ENCODE measurements at regions not wholly inside any gene's neighbourhood (a gene's known extent, or its start where the extent isn't known, plus 50 kb on each side); places are given as distances from the start of the nearest gene placed in this dataset.

GRCh38 chr2:240214790-240215675 lies 74.6 kb upstream of the OTOS start:
- no peak overlapping the region for H3K4me2 ChIP-seq
- peaks cover 15% of the 10 kb centered on the region for H3K27me3 Mint-ChIP-seq (ENCODE audit: insufficient read depth, low read depth)
- peaks cover 12% of the 10 kb centered on the region for H3K4me1 Mint-ChIP-seq
- no peaks in the 10 kb centered on the region for H3K9me3 ChIP-seq (ENCODE audit: low read depth)
- no peaks in the 10 kb centered on the region for H3K9me3 Mint-ChIP-seq
- H3K79me2 ChIP-seq (ENCODE audit: low read depth) = no peaks in the 10 kb centered on the region
- H3K4me1 ChIP-seq = no peaks in the 10 kb centered on the region
- H4K20me1 ChIP-seq (ENCODE audit: low read depth) = no peaks in the 10 kb centered on the region
- no peaks in the 10 kb centered on the region for H3K27me3 ChIP-seq
- no peak overlapping the region for H3K27ac Mint-ChIP-seq
- H3K4me3 Mint-ChIP-seq = no peak overlapping the region
- no peak for DNase-seq (ENCODE audit: low spot score)
- no peaks in the 10 kb centered on the region for H3F3A ChIP-seq (ENCODE audit: low read depth)
- no peak for TF ChIP-seq CTCF (IDR thresholded peaks at IDR 0.05)
- TF ChIP-seq EZH2phosphoT487 (IDR thresholded peaks at IDR 0.05) = no peak
- TF ChIP-seq EZH2 (IDR thresholded peaks at IDR 0.05) = no peak
- H3K36me3 ChIP-seq = no peaks in the 10 kb centered on the region
- no peaks in the 10 kb centered on the region for H3K36me3 Mint-ChIP-seq
- no peak overlapping the region for H3K9ac ChIP-seq
- H2AFZ ChIP-seq (replicated peaks) = peak overlapping the region; percentile 37
- H3K27ac ChIP-seq = no peak overlapping the region
- no peak overlapping the region for H3K4me3 ChIP-seq

- no peaks in the 10 kb centered on the region for H3K36me3 ChIP-seq
Measured at GRCh38 chr2:240215676-240216051, 75.2 kb upstream of the OTOS start.

GRCh38 chr2:240216167-240216566 lies 75.7 kb upstream of the OTOS start:
- H3F3A ChIP-seq (ENCODE audit: low read depth) = no peaks in the 10 kb centered on the region
- DNase-seq (ENCODE audit: low spot score) = no peak
- Mint-ChIP-seq H3K9me3 (no peaks in the 10 kb centered on the region), H3K27me3 (ENCODE audit: insufficient read depth, low read depth) (peaks cover 14% of the 10 kb centered on the region), H3K4me3 (no peak overlapping the region), H3K27ac (no peak overlapping the region), H3K36me3 (no peaks in the 10 kb centered on the region), H3K4me1 (peaks cover 12% of the 10 kb centered on the region)
- no peaks in the 10 kb centered on the region for H3K27me3 ChIP-seq
- H3K79me2 ChIP-seq (ENCODE audit: low read depth) = no peaks in the 10 kb centered on the region
- no peaks in the 10 kb centered on the region for H4K20me1 ChIP-seq (ENCODE audit: low read depth)
- TF ChIP-seq EZH2 (IDR thresholded peaks at IDR 0.05) (no peak), CTCF (IDR thresholded peaks at IDR 0.05) (no peak), EZH2phosphoT487 (IDR thresholded peaks at IDR 0.05) (no peak)
- H3K4me2 ChIP-seq = no peak overlapping the region
- no peak overlapping the region for H3K9ac ChIP-seq
- H3K27ac ChIP-seq = no peak overlapping the region
- no peak overlapping the region for H2AFZ ChIP-seq (replicated peaks)
- H3K36me3 ChIP-seq = no peaks in the 10 kb centered on the region
- H3K4me1 ChIP-seq = no peaks in the 10 kb centered on the region
- H3K9me3 ChIP-seq (ENCODE audit: low read depth) = no peaks in the 10 kb centered on the region
- H3K4me3 ChIP-seq = no peak overlapping the region

More at GRCh38 chr2:240215676-240216051, 75.2 kb upstream of the OTOS start:
- no peaks in the 10 kb centered on the region for H3K27me3 ChIP-seq
- H4K20me1 ChIP-seq (ENCODE audit: low read depth) = no peaks in the 10 kb centered on the region
- peaks cover 12% of the 10 kb centered on the region for H3K4me1 Mint-ChIP-seq
- no peak for DNase-seq (ENCODE audit: low spot score)
- H3K4me3 ChIP-seq = no peak overlapping the region
- H3K27me3 Mint-ChIP-seq (ENCODE audit: insufficient read depth, low read depth) = peaks cover 14% of the 10 kb centered on the region
- H3K9me3 ChIP-seq (ENCODE audit: low read depth) = no peaks in the 10 kb centered on the region
- H2AFZ ChIP-seq (replicated peaks) = no peak overlapping the region
- no peaks in the 10 kb centered on the region for H3K4me1 ChIP-seq
- H3K4me3 Mint-ChIP-seq = no peak overlapping the region
- no peak overlapping the region for H3K9ac ChIP-seq
- no peaks in the 10 kb centered on the region for H3F3A ChIP-seq (ENCODE audit: low read depth)
- no peaks in the 10 kb centered on the region for H3K36me3 Mint-ChIP-seq
- TF ChIP-seq EZH2phosphoT487 (IDR thresholded peaks at IDR 0.05) = no peak
- TF ChIP-seq CTCF (IDR thresholded peaks at IDR 0.05) = no peak
- no peak for TF ChIP-seq EZH2 (IDR thresholded peaks at IDR 0.05)
- H3K79me2 ChIP-seq (ENCODE audit: low read depth) = no peaks in the 10 kb centered on the region
- H3K9me3 Mint-ChIP-seq = no peaks in the 10 kb centered on the region
- H3K27ac ChIP-seq = no peak overlapping the region
- H3K4me2 ChIP-seq = no peak overlapping the region
- no peak overlapping the region for H3K27ac Mint-ChIP-seq
